NCI-H1930 (cell line): ENCODE measurements at regions not wholly inside any gene's neighbourhood (a gene's known extent, or its start where the extent isn't known, plus 50 kb on each side); places are given as distances from the start of the nearest gene placed in this dataset.
"Not testable (repeated sequence)": the region's sequence is repeated elsewhere in the genome, so short reads cannot be mapped to it uniquely, and the experiment has no call there.

Experiments
- DNase-seq, 2 experiments: peaks; one replicate each; lab custom pipeline; 2025; lab: John Stamatoyannopoulos, UW

DNA sequence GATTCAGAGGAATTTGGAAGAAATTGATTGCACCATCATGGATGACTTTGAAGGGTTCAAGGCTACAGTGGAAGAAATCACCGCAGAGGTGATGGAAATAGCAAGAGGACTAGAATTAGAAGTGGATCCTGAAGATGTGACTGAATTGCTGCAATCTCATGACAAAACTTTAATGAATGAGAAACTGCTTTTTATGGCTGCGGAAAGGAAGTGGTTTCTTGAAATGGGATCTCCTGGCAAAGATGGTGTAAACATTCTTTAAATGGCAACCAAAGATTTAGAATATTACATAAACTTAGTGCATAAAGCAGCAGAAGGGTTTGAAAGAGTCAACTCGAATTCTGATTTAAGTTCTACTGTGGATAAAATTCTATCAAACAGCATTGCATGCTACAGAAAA lies 698.6 kb downstream of the PLA2G4A start:
- no peak for DNase-seq

DNA sequence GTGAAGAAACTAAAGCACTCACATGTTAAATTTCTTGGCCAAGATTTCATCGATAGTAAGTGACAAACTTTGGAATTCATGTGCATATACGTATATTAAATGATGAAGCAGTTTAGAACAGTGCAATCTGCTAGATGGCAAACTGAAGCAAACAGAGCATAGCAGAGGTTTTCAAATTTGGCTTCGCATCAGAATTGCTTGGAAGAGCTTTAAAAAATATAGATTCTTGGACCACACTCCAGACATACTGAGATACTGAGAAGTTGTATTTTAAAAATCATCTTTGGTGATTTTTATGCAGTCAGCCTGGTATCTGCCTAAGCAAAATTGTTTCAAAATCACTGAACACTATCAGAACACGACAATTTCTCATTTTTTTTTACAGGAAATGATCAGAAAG lies 709.2 kb downstream of the PLA2G4A start:
- no peak for DNase-seq

DNA sequence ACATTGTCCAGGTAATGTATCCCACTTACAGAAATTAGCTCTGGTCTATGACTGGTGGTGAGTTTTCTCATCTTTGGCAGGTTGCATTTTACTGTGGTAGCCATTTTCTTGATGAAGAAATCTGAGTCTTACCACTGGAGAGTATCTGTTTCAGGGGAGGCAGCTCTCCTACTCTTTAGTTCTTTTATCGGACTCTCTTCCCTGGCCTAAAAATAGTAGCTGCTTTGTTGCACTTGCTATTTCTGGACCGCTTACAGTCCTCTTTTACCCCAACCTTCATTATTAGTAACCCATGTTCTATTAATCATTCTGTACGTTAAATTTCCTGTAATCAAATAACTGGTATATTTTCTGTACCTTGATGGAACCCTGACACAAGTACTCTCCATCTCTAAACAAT lies 720.8 kb downstream of the PLA2G4A start:
- DNase-seq = no peak

DNA sequence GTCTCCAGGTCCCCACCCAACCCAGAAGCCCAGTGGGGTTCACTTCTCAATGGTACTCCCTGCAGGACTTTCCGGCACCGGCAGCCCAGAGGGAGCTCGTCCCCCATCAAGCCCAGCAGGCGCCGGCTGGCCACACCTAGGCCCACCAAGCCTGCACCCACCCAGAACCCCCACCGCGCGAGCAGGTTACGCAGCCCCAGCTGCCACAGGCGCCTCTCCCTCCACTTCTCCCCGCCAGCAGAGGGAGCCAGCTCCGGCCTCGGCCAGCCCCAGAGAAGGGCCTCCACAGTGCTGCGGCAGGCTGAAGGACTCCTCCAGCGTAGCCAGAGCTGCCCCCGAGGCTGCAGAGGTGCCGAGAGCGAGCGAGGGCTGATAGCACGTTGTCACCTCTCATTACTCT lies 722.3 kb downstream of the PLA2G4A start:
- no peak for DNase-seq

DNA sequence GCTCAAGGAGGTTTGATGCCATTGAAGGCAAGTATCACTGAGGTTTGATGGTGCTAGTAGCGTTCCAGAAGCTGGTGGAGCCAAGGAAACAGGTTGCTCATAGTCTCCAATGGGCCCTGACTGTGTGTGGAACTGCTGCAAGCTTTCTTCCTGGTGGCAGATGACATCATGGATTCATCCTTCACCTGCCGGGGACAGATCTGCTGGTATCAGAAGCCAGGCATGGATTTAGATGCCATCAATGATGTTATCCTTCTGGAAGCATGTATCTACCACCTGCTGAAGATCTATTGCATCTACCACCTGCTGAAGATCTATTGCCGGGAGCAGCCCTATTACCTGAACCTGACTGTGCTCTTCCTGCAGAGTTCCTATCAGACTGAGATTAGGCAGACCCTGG lies 734.4 kb downstream of the PLA2G4A start:
- no peak for DNase-seq

DNA sequence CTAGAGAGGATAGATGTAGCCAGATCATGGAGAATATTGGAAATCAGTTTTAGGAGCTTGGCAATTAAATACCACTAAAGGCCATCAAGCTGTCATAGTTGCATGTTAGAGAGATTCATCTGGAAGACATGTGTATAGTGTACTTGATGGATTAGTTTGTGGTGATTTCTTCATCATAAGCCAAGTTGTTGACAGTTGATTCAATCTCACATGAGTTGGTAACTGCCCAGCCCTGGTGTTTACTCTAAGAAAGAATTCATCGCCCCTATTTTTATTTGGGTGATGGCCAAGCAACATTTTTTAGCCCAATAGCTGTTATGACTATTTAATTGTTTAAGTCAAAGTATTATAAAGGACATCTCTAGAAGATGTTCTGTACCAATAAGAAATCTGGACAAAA lies 737.6 kb downstream of the PLA2G4A start:
- no peak for DNase-seq

DNA sequence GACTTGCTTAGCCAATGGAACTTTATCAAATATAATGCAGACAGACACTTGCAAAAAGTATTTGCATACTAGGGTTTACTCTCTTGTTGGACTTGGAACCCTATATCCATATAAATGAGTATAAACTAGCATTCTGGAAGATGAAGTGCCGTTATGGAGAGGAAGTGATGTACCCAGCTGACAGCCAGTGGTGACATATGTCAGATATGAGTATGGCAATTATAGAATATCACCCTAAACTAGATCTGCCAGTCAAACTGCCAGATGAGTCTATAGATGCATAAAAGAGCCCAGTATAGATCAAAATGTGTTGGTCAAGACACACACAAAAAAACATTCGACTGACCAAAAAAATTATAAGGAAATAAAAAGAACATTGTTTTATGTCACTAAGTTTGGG lies 739.3 kb downstream of the PLA2G4A start:
- no peak for DNase-seq

DNA sequence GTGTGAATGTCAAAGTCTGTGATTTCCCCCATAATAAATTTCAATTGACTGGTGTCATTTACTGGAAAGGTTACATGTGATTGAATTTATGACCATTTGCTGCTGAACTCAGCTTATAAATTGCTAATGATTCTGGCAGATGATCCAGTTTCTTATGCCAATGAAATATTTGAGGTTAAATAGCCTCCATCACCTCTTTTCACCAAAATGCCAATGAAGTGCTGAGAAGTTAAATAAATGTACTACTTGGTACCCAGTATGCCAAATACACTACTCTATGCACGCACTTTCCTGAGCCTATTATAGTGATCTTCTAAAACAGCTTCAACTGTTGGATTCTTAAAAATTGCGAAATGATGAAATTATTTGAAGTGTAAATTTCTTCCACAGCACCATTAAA lies 741.4 kb downstream of the PLA2G4A start:
- no peak for DNase-seq

DNA sequence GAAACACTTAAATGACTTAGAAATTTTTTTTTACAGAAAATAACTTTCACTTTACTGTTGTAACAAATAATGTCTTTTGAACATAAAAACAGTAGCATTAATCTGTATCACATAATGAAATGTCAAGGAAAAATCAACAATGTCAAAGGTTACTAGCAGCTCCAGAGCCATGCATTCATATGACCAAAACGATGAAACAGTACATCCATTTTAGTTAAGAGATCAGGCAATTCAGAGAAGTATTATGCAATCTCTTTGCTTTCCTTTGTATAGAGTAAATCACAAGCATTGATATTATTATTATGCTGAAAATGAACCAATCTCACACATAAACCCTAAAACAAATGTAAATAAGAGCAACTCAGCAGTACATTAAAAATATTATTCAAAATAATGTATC lies 748.9 kb downstream of the PLA2G4A start:
- DNase-seq = no peak

DNA sequence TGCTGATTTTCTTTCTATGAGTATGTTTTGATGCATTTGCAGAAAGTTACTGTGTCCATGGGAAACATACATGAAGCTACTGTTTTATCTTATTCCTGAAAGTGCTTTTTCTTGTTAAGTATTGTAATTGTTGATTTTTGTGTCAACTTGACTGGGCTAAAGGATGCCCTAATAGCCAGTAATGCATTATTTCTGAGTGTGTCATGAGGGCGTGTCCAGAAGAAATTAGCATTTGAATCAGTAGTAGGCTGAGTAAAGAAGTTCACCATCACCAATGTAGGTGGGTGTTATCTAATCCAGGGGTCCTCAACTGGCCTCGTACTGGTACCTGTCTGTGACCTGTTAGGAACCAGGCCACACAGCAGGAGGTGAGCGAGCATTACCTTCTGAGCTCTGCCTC lies 760.2 kb downstream of the PLA2G4A start:
- DNase-seq = no peak

DNA sequence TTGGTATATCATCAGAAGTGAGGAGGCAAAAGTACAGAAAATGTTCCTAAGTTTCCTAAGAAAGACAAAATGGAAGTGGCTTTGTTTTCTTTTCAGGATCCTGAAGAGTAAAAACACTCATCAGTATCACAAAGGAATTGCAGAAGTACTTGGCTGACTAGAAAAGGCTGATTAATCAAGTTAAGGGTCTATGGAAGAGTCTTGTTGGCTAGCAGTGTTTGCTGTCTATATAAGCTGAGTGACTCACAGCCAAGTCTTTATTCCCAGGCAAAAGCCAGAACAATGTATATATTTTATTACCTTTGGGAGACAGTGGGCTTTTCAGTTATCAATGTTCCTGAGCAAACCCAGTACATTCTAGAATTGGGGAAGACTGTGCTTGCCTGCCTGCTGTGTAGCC lies 777.0 kb downstream of the PLA2G4A start:
- peak in 1 of 2 experiments; percentile 7 for DNase-seq

DNA sequence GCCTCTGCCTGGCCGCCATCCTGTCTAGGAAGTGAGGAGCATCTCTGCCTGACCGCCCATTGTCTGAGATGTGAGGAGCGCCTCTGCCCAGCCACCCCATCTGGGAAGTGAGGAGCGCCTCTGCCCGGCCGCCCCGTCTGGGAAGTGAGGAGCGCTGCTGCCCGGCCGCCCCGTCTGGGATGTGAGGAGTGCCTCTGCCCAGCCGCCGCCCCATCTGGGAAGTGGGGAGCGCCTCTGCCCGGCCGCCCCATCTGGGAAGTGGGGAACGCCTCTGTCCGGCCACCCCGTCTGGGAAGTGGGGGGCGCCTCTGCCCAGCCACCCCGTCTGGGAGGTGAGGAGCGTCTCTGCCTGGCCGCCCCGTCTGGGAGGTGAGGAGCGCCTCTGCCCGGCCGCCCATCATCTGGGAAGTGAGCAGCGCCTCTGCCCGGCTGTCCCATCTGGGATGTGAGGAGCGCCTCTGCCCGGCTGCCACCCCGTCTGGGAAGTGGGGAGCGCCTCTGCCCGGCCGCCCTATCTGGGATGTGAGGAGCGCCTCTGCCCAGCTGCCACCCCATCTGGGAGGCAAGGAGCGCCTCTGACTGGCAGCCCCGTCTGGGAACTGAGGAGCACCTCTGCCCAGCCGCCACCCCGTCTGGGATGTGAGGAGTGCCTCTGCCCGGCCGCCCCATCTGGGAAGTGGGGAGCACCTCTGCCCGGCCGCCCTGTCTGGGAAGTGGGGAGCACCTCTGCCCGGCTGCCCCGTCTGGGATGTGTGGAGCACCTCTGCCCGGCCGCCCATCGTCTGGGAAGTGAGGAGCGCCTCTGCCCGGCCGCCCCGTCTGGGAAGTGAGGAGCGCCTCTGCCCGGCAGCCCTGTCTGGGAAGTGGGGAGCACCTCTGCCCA lies 787.3 kb downstream of the PLA2G4A start:
- DNase-seq = not testable (repeated sequence)

DNA sequence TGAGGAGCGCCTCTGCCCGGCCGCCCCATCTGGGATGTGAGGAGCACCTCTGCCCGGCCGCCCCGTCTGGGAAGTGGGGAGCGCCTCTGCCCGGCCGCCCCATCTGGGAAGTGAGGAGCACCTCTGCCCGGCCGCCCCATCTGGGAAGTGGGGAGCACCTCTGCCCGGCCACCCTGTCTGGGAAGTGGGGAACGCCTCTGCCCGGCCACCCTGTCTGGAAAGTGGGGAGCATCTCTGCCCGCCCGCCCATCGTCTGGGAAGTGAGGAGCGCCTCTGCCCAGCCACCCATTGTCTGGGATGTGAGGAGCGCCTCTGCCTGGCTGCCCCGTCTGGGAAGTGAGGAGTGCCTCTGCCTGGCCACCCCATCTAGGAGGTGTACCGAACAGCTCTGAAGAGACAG lies 788.1 kb downstream of the PLA2G4A start:
- not testable (repeated sequence) for DNase-seq

DNA sequence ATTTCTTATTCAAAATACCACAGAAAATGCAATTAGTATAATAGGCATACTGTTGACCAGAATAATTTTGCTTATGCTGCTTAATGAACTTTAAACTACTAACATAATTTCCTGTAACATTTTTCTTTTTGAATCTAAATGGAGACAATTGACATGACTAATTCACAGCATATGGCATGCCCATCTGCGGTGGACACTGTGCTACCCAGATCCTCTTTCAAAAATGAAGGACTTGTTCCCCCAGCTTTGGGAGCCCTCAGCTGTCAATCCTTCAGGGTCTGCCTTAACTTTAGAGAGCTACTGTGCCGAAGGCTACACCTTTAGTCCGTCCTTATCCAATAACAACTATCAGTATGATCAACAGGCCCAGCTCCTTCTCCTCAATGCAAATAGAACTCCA lies 789.0 kb downstream of the PLA2G4A start:
- no peak for DNase-seq

DNA sequence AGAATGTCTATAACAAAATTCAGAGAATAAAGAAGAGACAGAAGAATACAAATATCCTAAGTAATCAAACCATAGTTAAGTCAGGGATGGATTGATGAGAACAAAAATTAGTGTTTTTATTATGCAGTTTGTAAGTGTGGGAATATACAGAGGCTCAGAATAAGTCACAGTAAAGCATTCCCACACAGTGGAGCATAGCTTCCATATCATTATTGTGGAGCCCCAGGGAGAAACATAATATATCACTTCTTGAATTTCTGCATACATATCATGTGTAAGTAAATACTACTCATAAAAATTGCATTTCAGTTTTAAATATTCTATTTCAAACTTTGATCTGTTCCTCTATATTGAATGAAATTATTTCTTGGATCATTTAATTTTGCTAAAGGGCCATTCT lies 790.4 kb downstream of the PLA2G4A start:
- no peak for DNase-seq

DNA sequence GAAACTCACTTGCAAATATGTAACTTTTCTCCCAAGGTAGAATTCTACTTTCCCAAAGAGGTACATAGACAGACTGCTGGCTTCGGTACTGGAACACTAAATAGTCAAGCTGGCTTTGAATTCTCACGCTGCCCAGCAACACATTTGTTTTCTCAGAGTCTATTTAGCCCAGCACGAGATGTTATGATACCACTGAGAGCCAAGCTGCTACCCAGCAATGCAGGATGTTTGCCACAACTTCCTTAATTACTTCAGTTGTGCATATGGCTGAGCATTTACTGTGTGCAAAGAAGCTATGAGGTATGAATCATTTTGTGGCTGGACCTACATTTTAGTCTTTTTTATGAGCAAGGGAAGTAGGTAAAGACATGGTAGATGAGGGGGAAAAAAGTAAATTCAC lies 793.2 kb downstream of the PLA2G4A start:
- no peak for DNase-seq

DNA sequence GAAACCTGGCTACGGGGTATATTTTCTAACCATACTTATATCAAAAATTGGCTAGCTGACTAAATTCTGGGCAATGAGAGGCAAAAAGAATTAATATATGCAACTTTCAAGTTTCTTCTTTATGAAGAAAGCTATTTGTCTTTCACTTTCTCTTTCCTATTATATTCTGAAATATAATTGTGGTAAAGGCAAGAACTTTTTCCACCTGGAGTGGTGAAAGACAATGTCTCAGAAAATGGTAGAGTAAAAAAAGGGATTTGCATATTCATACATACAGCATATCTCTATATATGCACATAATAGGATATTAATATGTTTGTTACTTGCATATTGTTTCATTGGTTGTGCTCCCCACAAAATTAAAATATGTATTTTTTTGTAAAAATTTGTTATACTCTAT lies 793.8 kb downstream of the PLA2G4A start:
- DNase-seq = no peak

DNA sequence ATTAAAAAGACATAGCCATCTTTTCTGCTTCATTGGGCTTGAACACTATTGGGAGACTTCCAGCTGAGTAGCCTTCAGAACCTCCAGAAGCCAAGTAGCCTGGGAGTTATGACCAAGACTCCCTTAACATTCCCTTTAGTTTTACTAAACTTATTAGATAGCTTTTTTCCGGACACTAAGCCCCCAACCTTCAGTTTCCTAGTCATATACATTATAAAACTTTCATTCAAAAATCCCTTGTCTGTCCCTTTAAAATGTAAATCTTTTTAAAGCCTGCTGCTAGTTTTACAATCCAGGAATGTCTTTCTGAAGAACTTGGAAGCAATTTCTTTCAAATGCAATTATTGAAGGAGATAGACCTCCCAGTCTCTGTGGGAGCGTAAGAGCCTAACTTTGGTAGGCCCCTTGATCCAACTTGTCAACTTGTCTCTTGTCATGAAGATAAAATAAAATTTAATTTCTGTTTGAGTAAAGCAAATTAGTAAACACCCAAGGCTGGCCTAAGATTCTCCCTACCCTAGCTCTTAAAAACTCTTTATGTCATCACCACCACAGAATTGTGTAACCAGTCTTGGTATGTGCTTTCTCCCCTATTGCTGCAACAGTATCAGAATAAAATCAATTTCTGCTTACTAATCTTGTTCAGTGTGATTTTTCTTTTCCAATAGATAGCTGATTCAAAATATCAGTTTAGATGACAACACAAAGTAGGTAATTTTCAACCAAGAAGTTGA lies 796.2 kb downstream of the PLA2G4A start:
- DNase-seq = no peak

DNA sequence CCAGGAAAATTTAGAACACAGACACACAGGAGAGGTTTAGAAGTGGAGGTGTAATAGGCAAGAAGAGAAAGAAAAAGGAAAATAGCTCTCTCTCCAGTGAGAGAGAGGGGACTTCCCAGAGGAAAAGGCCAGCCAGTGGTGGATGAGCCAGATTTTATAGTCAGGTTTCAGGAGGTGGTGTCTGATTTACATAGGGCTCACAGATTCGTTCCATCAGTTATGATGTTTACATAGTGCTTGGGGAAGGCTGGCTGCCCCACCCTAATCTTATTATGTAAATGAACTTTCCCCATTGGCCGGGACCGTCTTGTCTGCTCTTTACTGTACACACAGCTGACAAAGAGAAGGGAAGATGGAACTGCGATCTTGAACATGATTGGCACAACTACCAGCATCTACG lies 797.3 kb downstream of the PLA2G4A start:
- DNase-seq = no peak

DNA sequence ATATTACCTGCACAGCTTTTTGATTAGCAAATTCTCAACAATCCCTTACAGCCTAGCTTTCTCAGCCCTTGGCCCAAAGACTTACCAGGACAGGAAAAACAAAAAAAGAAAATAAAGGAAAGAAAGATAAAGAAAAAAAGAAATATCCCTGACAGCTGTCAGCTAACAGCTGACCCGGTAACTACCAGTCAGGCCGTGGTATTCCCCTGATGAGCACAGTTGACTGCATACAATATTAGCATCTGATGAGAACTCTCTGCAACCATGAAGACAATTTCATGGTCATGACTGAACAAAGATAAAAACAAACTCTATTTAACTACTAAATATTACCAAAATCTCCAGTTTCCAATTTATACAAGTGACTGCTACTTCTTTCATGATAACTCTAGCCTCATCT lies 798.8 kb downstream of the PLA2G4A start:
- no peak for DNase-seq

DNA sequence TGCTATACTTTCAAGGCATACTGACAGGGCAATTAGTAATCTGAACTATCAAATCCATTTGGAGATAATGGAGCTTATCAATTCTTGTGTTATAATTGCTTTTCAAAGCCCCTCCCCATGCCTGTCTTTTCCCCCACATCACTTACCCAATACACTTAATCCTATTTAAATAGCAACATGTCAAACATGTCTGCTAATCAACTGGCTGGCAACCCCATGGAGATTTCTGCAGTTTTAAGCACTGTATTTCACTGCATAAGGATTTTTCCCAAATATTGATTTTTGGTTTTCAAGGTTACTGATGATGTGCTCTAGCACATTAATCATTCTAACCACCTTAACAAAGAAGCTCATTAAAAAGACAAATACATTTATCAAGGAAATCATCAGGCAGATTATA lies 800.3 kb downstream of the PLA2G4A start:
- DNase-seq = no peak

DNA sequence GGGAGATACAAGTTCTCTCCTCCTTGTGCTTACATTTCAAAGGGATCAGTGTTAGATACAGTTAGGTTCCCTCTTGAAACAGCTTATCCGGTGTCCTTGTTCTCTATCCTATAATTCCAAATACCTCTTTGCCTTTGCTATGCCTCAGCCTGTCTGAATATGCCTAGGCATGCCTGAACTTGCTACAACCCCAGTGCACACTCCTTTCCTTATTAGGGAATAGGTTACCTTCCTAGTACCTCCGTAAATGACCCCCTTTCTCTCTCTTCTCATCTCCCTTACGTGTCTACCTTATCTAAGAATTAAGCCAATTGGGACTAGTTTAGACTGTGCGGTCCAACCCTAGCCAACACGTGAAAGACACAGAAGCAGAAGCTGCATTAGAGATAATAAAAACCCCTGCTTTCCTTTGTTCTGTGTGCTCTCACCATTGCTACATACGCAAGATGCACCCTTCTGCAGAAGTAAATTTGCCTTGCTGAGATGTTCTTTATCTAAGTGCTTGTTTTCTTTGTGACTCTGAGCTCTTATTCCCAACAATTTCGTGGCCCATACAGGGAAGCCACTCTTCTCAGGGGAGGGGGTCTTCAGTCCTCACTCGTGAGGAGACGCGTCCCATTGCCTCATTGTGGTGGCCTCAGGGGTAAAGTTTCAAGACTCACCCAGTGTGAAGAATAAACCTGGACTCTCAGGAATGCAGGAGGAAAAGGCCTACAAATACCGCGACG lies 802.1 kb downstream of the PLA2G4A start:
- no peak for DNase-seq

DNA sequence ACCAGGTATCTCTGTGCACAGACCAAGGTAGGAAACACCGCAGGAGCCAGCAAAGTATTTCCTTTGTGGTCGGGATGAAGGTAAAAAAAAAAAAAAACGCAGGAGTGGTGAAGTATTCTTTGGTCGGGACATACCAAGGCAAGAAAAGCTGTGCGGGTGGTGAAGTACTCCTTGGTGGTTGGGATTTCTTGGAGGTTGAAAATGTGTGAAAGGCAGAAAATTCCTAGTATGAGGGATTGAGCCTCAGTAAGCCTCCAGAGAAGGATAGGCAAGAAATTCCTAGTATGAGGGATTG lies 802.6 kb downstream of the PLA2G4A start:
- no peak for DNase-seq
